GM18907 (cell line): ENCODE measurements at regions not wholly inside any gene's neighbourhood (a gene's known extent, or its start where the extent isn't known, plus 50 kb on each side); places are given as distances from the start of the nearest gene placed in this dataset.

ENCODE experiments used
- ATAC-seq: cut with Tn5 transposase; IDR thresholded peaks from one replicate; pipeline ENCODE4 v1.9.1; 2021; ENCODE audit warnings: mild to moderate bottlenecking, moderate library complexity; ENCODE audit not compliant: unreplicated experiment

- no peak for ATAC-seq
Observed at GRCh38 chr11:110986016-110986415, 259.5 kb upstream of the POU2AF2 start.

GRCh38 chr11:110985547-110985946 lies 260.0 kb upstream of the POU2AF2 start:
- ATAC-seq = no peak

- no peak for ATAC-seq
Observed at GRCh38 chr11:110984693-110985092, 260.8 kb upstream of the POU2AF2 start.

- ATAC-seq = no peak
Observed at GRCh38 chr11:110984147-110984546, 261.4 kb upstream of the POU2AF2 start.

GRCh38 chr11:110982214-110982613 lies 263.3 kb upstream of the POU2AF2 start:
- no peak for ATAC-seq

GRCh38 chr11:110979696-110980095 lies 265.8 kb upstream of the POU2AF2 start:
- ATAC-seq = no peak

GRCh38 chr11:110977661-110978060 lies 265.4 kb upstream of the ARHGAP20 start:
- no peak for ATAC-seq

GRCh38 chr11:110974731-110975130 lies 262.5 kb upstream of the ARHGAP20 start:
- ATAC-seq = no peak

- no peak for ATAC-seq
Observed at GRCh38 chr11:110973401-110973980, 261.3 kb upstream of the ARHGAP20 start.

GRCh38 chr11:110972640-110973039 lies 260.4 kb upstream of the ARHGAP20 start:
- ATAC-seq = no peak

- ATAC-seq = no peak
Observed at GRCh38 chr11:110972106-110972505, 259.9 kb upstream of the ARHGAP20 start.

GRCh38 chr11:110971140-110971539 lies 258.9 kb upstream of the ARHGAP20 start:
- ATAC-seq = no peak

GRCh38 chr11:110968348-110969062 lies 256.3 kb upstream of the ARHGAP20 start:
- ATAC-seq = no peak

GRCh38 chr11:110966131-110966530 lies 253.9 kb upstream of the ARHGAP20 start:
- ATAC-seq = no peak

- no peak for ATAC-seq
Observed at GRCh38 chr11:110962921-110963320, 250.7 kb upstream of the ARHGAP20 start.

GRCh38 chr11:110960167-110960566 lies 247.9 kb upstream of the ARHGAP20 start:
- ATAC-seq = no peak

- ATAC-seq = no peak
Observed at GRCh38 chr11:110958216-110958615, 246.0 kb upstream of the ARHGAP20 start.

GRCh38 chr11:110955776-110956175 lies 243.5 kb upstream of the ARHGAP20 start:
- ATAC-seq = no peak

- ATAC-seq = no peak
Observed at GRCh38 chr11:110951950-110952503, 239.8 kb upstream of the ARHGAP20 start.

GRCh38 chr11:110951037-110951949 lies 239.1 kb upstream of the ARHGAP20 start:
- ATAC-seq = no peak

GRCh38 chr11:110948112-110948511 lies 235.9 kb upstream of the ARHGAP20 start:
- no peak for ATAC-seq
